GM12891 (cell line): ENCODE measurements at regions not wholly inside any gene's neighbourhood (a gene's known extent, or its start where the extent isn't known, plus 50 kb on each side); places are given as distances from the start of the nearest gene placed in this dataset.

ENCODE experiments used
- POLR2A ChIP-seq: IDR thresholded peaks from 2 replicates; pipeline ENCODE4 v1.6.1; 2011; ENCODE audit warnings: low read depth, low read length, control low read depth
- POLR2AphosphoS5 ChIP-seq: IDR thresholded peaks from 2 replicates; pipeline ENCODE4 v1.6.1; 2011; ENCODE audit warnings: low read depth, low read length, control low read depth
- SPI1 ChIP-seq: IDR thresholded peaks from 2 replicates; pipeline ENCODE4 v1.6.1; 2011; ENCODE audit warnings: low read depth, low read length, control low read depth
- TAF1 ChIP-seq: IDR thresholded peaks from 2 replicates; pipeline ENCODE4 v1.6.1; 2011; ENCODE audit warnings: low read depth, low read length, control low read depth

- TF ChIP-seq POLR2A (no peak), POLR2AphosphoS5 (no peak), SPI1 (no peak), TAF1 (no peak)
Measured at GRCh38 chr5:30287890-30288289, 905.6 kb upstream of the CDH6 start.
